Astrocyte (in vitro differentiated cells and primary cell): ENCODE measurements at regions not wholly inside any gene's neighbourhood (a gene's known extent, or its start where the extent isn't known, plus 50 kb on each side); places are given as distances from the start of the nearest gene placed in this dataset.

Experiments
- DNase-seq: peaks from one replicate; pipeline ENCODE4 v3.0.0-alpha.2; 2010; ENCODE audit warnings: low read depth
- FAIRE-seq: peaks from 2 replicates; lab custom pipeline; 2011; peaks lifted over from hg19 to GRCh38; lab: Jason Lieb, UNC
- H2AFZ ChIP-seq: 2 replicates; pipeline ENCODE4 v1.6.0; 2012; ENCODE audit warnings: low read depth, low read length, inconsistent platforms
- H3K27ac ChIP-seq: 2 replicates; pipeline ENCODE4 v1.5.1; 2011; ENCODE audit warnings: low read depth, low read length, inconsistent platforms
- H3K27me3 ChIP-seq: 2 replicates; pipeline ENCODE4 v1.6.0; 2011; ENCODE audit warnings: low read length, inconsistent platforms; ENCODE audit not compliant: insufficient read depth
- H3K36me3 ChIP-seq: 2 replicates; pipeline ENCODE4 v1.5.1; 2011; ENCODE audit warnings: low read length, inconsistent platforms; ENCODE audit not compliant: insufficient read depth
- H3K4me1 ChIP-seq: 2 replicates; pipeline ENCODE4 v1.5.1; 2011; ENCODE audit warnings: low read length, inconsistent platforms; ENCODE audit not compliant: insufficient read depth
- H3K4me2 ChIP-seq: 2 replicates; pipeline ENCODE4 v1.6.0; 2012; ENCODE audit warnings: low read length, inconsistent platforms
- H3K4me3 ChIP-seq: 2 replicates; pipeline ENCODE4 v1.5.1; 2011; ENCODE audit warnings: low read depth, mild to moderate bottlenecking, low read length, inconsistent platforms; ENCODE audit not compliant: insufficient read depth
- H3K79me2 ChIP-seq: 2 replicates; pipeline ENCODE4 v1.6.0; 2012; ENCODE audit warnings: mild to moderate bottlenecking, low read length, inconsistent platforms; ENCODE audit not compliant: insufficient read depth
- H3K9ac ChIP-seq: 2 replicates; pipeline ENCODE4 v1.6.0; 2012; ENCODE audit warnings: mild to moderate bottlenecking, low read length, inconsistent platforms
- H3K9me3 ChIP-seq: 2 replicates; pipeline ENCODE4 v1.5.1; 2012; ENCODE audit warnings: low read depth, mild to moderate bottlenecking, low read length, inconsistent platforms; ENCODE audit not compliant: insufficient read depth
- H4K20me1 ChIP-seq: 2 replicates; pipeline ENCODE4 v1.6.0; 2012; ENCODE audit warnings: low read length, inconsistent platforms; ENCODE audit not compliant: insufficient read depth
- H3K27ac Mint-ChIP-seq: one replicate; pipeline ENCODE4 v1.8.0; 2021; ENCODE audit warnings: mild to moderate bottlenecking, mixed read lengths; ENCODE audit not compliant: unreplicated experiment
- H3K27me3 Mint-ChIP-seq: one replicate; pipeline ENCODE4 v1.8.0; 2021; ENCODE audit warnings: low read depth, mixed read lengths; ENCODE audit not compliant: unreplicated experiment
- H3K36me3 Mint-ChIP-seq: one replicate; pipeline ENCODE4 v1.8.0; 2021; ENCODE audit warnings: low read depth, mixed read lengths; ENCODE audit not compliant: unreplicated experiment
- H3K4me1 Mint-ChIP-seq: one replicate; pipeline ENCODE4 v1.8.0; 2021; ENCODE audit warnings: low read depth, mixed read lengths; ENCODE audit not compliant: unreplicated experiment
- H3K4me3 Mint-ChIP-seq: one replicate; pipeline ENCODE4 v1.8.0; 2021; ENCODE audit warnings: mild to moderate bottlenecking, moderate library complexity, mixed read lengths; ENCODE audit not compliant: unreplicated experiment
- H3K9me3 Mint-ChIP-seq: one replicate; pipeline ENCODE4 v1.8.0; 2021; ENCODE audit warnings: mild to moderate bottlenecking, mixed read lengths; ENCODE audit not compliant: unreplicated experiment
- EZH2 ChIP-seq: IDR thresholded peaks from 2 replicates; pipeline ENCODE4 v1.6.1; 2012; ENCODE audit warnings: mild to moderate bottlenecking, low read length, inconsistent platforms; ENCODE audit not compliant: insufficient read depth
- TF ChIP-seq, protein P1 (sequence below): IDR thresholded peaks from 2 replicates; pipeline ENCODE4 v1.5.1; 2011; ENCODE audit warnings: low read depth, mild to moderate bottlenecking, inconsistent platforms, low read length, moderate library complexity; ENCODE audit not compliant: insufficient read depth

DNA sequence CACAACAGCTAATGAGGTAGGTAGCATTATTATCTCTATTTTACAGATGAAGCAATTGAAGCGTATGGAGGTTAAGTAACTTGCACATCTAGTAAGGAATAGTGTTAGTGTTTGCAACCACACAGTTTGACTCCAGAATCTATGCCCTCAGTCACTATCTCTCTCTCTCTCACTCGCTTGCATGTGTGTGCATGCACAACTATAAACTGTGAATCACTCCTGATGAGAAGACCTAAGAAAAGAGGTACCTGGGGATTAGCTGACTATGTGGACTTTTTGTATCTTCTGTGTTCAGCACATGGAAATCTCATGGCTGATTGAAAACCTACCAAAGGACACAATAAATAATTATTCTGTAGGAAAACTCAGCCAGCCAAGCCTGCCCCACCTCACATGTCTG lies 295.5 kb downstream of the BRINP2 start:
- Mint-ChIP-seq H3K27ac (no peak overlapping the region), H3K27me3 (peaks cover 8% of the 10 kb centered on the region), H3K36me3 (no peaks in the 10 kb centered on the region), H3K4me3 (no peak overlapping the region), H3K4me1 (peaks cover 2% of the 10 kb centered on the region), H3K9me3 (peaks cover 3% of the 10 kb centered on the region)
- no peaks in the 10 kb centered on the region for H3K79me2 ChIP-seq
- H3K27me3 ChIP-seq, result no peaks in the 10 kb centered on the region
- H3K36me3 ChIP-seq, result no peaks in the 10 kb centered on the region
- DNase-seq, result no peak
- H4K20me1 ChIP-seq, result no peaks in the 10 kb centered on the region
- H3K9me3 ChIP-seq, result no peaks in the 10 kb centered on the region
- H3K27ac ChIP-seq, result no peak overlapping the region
- TF ChIP-seq, protein P1, sequence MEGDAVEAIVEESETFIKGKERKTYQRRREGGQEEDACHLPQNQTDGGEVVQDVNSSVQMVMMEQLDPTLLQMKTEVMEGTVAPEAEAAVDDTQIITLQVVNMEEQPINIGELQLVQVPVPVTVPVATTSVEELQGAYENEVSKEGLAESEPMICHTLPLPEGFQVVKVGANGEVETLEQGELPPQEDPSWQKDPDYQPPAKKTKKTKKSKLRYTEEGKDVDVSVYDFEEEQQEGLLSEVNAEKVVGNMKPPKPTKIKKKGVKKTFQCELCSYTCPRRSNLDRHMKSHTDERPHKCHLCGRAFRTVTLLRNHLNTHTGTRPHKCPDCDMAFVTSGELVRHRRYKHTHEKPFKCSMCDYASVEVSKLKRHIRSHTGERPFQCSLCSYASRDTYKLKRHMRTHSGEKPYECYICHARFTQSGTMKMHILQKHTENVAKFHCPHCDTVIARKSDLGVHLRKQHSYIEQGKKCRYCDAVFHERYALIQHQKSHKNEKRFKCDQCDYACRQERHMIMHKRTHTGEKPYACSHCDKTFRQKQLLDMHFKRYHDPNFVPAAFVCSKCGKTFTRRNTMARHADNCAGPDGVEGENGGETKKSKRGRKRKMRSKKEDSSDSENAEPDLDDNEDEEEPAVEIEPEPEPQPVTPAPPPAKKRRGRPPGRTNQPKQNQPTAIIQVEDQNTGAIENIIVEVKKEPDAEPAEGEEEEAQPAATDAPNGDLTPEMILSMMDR, result no peak
- TF ChIP-seq EZH2, result no peak
- H2AFZ ChIP-seq, result no peak overlapping the region
- H3K4me2 ChIP-seq, result no peak overlapping the region
- FAIRE-seq, result no peak
- H3K9ac ChIP-seq, result no peak overlapping the region
- H3K4me1 ChIP-seq, result no peaks in the 10 kb centered on the region
- no peak overlapping the region for H3K4me3 ChIP-seq

DNA sequence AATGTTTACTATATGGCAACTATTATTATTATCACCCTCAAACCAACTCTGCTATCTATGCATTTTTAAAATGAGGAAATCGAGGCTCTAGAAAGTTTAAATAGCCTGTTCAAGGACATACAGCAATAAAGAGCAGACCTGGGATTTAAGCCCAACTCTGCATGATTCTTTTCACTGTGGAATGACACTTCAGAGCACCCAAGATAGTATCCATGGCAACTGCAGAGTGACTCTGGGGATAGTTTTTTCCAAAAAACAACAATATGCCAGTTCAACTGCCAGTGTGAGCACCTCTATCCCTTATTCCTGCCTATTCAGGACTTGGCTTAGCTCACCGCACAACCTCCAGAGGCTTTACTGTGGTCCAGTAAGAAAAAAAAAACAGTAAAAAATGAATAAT lies 293.9 kb downstream of the BRINP2 start:
- DNase-seq, result no peak
- peaks cover 8% of the 10 kb centered on the region for H3K27me3 Mint-ChIP-seq
- Histone ChIP-seq H4K20me1 (no peaks in the 10 kb centered on the region), H3K36me3 (no peaks in the 10 kb centered on the region), H3K27ac (no peak overlapping the region), H3K79me2 (no peaks in the 10 kb centered on the region), H3K4me3 (no peak overlapping the region), H3K9ac (no peak overlapping the region), H2AFZ (no peak overlapping the region), H3K4me1 (no peaks in the 10 kb centered on the region), H3K4me2 (no peak overlapping the region), H3K27me3 (no peaks in the 10 kb centered on the region), H3K9me3 (no peaks in the 10 kb centered on the region)
- H3K4me3 Mint-ChIP-seq, result no peak overlapping the region
- FAIRE-seq, result no peak
- H3K36me3 Mint-ChIP-seq, result no peaks in the 10 kb centered on the region
- no peak overlapping the region for H3K27ac Mint-ChIP-seq
- no peaks in the 10 kb centered on the region for H3K4me1 Mint-ChIP-seq
- TF ChIP-seq EZH2, result no peak
- TF ChIP-seq, protein P1, result no peak
- peaks cover 3% of the 10 kb centered on the region for H3K9me3 Mint-ChIP-seq

DNA sequence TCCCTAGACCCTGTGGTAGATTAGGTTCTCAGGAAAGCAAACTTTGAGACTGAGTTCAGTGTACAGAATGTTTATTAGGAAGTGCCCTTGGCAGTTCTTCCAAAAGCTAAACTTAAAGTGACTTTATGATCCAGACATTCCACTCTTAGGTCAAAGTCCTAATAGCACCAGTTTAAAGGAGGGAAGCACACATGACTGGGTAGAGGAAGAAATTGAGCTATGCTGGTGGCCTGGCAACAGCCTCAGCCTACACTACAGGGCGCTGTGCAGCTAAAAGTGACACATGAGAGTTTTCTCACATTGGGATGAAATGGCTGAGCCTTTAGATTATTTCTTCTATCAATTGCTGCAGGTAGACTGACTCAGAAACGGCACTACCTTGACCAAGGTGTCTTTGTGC lies 280.4 kb downstream of the BRINP2 start:
- no peaks in the 10 kb centered on the region for H3K27me3 Mint-ChIP-seq
- H3K27ac ChIP-seq, result no peak overlapping the region
- no peak overlapping the region for H3K4me3 Mint-ChIP-seq
- DNase-seq (no peak), FAIRE-seq (no peak)
- H3K4me2 ChIP-seq, result no peak overlapping the region
- H3K4me1 ChIP-seq, result no peaks in the 10 kb centered on the region
- no peaks in the 10 kb centered on the region for H3K36me3 Mint-ChIP-seq
- H2AFZ ChIP-seq, result no peak overlapping the region
- no peaks in the 10 kb centered on the region for H3K27me3 ChIP-seq
- H3K9me3 ChIP-seq, result no peaks in the 10 kb centered on the region
- H3K9ac ChIP-seq, result no peak overlapping the region
- H3K36me3 ChIP-seq, result no peaks in the 10 kb centered on the region
- H3K4me1 Mint-ChIP-seq, result peaks cover 12% of the 10 kb centered on the region
- no peaks in the 10 kb centered on the region for H3K79me2 ChIP-seq
- no peaks in the 10 kb centered on the region for H4K20me1 ChIP-seq
- no peak for TF ChIP-seq EZH2
- TF ChIP-seq, protein P1, result no peak
- no peak overlapping the region for H3K27ac Mint-ChIP-seq
- no peak overlapping the region for H3K4me3 ChIP-seq
- no peaks in the 10 kb centered on the region for H3K9me3 Mint-ChIP-seq
